ENCODE measurements at regions not wholly inside any gene's neighbourhood (a gene's known extent, or its start where the extent isn't known, plus 50 kb on each side); places are given as distances from the start of the nearest gene placed in this dataset.

DNA sequence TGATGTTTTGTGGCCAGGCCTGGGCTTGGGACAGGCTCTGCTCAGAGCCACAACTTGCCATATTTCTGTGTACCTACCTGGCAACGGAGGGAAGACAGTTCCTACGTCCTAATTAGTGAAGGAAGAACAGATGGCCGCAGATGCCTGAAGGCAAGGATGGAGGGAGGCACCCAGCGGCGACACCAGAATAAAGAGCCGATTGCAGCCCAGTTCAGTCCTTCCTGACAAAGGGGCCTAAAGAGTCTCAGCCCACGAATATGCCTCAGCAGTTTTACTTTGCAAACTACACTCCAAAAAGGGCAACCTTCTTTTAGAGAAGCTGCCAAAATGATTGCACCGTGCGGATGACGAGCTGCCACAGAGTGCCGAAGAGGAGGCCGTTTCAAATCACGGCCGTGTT, 585.8 kb downstream of the GLRX3 start:
- no peaks in the 10 kb centered on the region for H3K36me3 ChIP-seq
- TF ChIP-seq, protein P1, sequence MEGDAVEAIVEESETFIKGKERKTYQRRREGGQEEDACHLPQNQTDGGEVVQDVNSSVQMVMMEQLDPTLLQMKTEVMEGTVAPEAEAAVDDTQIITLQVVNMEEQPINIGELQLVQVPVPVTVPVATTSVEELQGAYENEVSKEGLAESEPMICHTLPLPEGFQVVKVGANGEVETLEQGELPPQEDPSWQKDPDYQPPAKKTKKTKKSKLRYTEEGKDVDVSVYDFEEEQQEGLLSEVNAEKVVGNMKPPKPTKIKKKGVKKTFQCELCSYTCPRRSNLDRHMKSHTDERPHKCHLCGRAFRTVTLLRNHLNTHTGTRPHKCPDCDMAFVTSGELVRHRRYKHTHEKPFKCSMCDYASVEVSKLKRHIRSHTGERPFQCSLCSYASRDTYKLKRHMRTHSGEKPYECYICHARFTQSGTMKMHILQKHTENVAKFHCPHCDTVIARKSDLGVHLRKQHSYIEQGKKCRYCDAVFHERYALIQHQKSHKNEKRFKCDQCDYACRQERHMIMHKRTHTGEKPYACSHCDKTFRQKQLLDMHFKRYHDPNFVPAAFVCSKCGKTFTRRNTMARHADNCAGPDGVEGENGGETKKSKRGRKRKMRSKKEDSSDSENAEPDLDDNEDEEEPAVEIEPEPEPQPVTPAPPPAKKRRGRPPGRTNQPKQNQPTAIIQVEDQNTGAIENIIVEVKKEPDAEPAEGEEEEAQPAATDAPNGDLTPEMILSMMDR (IDR thresholded peaks at IDR 0.05 in 4 of 5, conservative IDR thresholded peaks at IDR 0.05 in 1 of 5) = no peak
- no peak for TF ChIP-seq POLR2A (IDR thresholded peaks at IDR 0.05)
- ATAC-seq (no peak), DNase-seq (no peak)
- H3K4me3 ChIP-seq = no peak overlapping the region
- H3K9me3 ChIP-seq = no peaks in the 10 kb centered on the region
- intact Hi-C loops (cut with DNase I; ENCODE audit: low total_unique reads) (no loop called here), in situ Hi-C loops (cut with MboI; ENCODE audit: low sequenced_read_pairs in 4 of 4) (no loop called here)
- no peaks in the 10 kb centered on the region for H3K4me1 ChIP-seq
- no peaks in the 10 kb centered on the region for H3K27me3 ChIP-seq
- no peak overlapping the region for H3K27ac ChIP-seq

DNA sequence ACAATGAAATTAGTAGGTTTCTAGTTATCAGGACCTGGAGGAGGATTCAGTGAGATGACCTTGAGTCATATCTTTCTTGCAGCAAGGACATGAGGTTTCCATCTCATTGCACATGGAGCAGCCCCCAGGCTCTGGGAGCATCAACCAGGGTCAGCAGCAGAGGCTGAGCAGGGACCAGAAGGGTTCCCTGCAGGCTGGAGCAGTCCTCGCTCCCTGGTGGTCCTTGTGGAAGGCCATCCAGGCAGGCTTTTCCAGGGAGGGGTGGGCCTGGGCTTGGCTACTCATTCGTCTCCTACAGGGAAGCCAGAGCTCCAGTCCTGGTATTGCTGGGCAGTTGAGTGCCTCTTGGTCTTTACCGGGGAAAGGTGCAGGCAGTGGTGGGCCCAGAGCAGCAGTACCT, 587.5 kb downstream of the GLRX3 start:
- no peaks in the 10 kb centered on the region for H3K36me3 ChIP-seq
- no peaks in the 10 kb centered on the region for H3K27me3 ChIP-seq
- no peak for ATAC-seq
- no peak overlapping the region for H3K4me3 ChIP-seq
- H3K4me1 ChIP-seq = no peaks in the 10 kb centered on the region
- no peaks in the 10 kb centered on the region for H3K9me3 ChIP-seq
- no peak for TF ChIP-seq POLR2A (IDR thresholded peaks at IDR 0.05)
- TF ChIP-seq, protein P1 (IDR thresholded peaks at IDR 0.05 in 4 of 5, conservative IDR thresholded peaks at IDR 0.05 in 1 of 5) = no peak
- no peak for DNase-seq
- intact Hi-C loops (cut with DNase I; ENCODE audit: low total_unique reads) (no loop called here), in situ Hi-C loops (cut with MboI; ENCODE audit: low sequenced_read_pairs in 4 of 4) (no loop called here)
- no peak overlapping the region for H3K27ac ChIP-seq

DNA sequence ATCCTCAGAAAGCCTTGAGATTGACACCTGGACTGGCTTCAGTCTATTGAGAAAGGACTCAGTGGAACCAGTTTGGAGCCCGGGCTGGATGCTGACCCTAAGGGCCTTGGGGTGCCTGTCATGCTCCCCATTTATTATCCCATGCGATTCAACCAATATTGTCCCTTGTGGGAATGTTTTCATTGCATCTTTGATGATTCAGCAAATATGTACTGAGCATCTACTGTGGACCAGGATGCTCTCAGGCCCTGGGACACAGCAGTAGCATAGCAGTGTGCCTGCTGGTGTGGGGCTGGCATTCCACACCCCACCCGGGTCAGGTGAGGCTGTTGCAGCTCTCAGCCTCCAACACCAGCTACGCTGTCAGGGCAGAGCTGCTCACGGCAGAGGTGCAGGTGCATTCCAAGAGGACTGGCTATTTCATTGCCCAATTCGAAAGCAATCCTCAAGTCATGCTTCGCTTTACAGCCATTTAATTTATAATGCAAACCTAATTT, 586.0 kb downstream of the TCERG1L start:
- Histone ChIP-seq H3K36me3 (no peaks in the 10 kb centered on the region), H3K27me3 (no peaks in the 10 kb centered on the region), H3K4me1 (no peaks in the 10 kb centered on the region), H3K27ac (no peak overlapping the region), H3K9me3 (no peaks in the 10 kb centered on the region), H3K4me3 (no peak overlapping the region)
- in situ Hi-C loops (cut with MboI; ENCODE audit: low sequenced_read_pairs in 4 of 4) = no loop called here
- TF ChIP-seq, protein P1 (IDR thresholded peaks at IDR 0.05 in 4 of 5, conservative IDR thresholded peaks at IDR 0.05 in 1 of 5) = no peak
- no peak for TF ChIP-seq POLR2A (IDR thresholded peaks at IDR 0.05)
- intact Hi-C loops (cut with DNase I; ENCODE audit: low total_unique reads) = no loop called here
- ATAC-seq (no peak), DNase-seq (no peak)

DNA sequence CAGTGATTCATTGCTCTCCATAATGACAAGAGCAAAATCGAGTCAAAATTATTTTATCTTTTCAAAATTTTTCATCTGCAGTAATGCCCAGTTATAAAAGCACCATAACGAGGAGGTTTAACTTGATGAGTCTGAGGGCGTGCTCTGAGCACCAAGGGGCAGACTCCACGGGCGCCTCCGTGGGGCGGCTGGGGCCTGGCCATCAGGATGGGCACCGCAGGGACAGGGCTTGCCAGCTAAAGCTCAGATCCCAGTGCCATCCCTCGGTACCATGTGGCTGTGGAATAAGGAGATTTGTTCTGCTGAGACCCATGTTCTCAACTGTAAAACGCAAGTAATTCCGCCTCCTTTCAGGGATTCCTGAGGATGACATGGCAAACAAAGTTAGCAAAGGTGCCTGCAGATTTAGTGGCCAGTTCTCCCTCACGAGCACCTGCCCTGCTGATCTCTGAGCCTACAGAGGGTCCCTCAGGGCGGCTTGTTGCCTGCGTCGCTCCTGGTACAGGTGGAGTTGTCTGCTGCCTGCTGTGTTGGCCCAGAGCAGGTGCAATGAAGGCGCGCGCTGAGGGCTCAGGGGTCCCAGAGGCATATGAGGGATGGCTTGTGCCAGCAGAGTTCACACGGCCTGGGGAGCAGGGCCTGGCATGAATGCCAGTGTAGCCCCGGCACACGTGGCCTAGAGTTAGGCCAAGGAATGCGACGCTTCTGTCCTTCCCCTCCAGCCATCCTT, 584.4 kb downstream of the TCERG1L start:
- ATAC-seq (no peak), DNase-seq (no peak)
- intact Hi-C loops (cut with DNase I; ENCODE audit: low total_unique reads) = no loop called here
- Histone ChIP-seq H3K27me3 (no peaks in the 10 kb centered on the region), H3K4me3 (no peak overlapping the region), H3K4me1 (no peaks in the 10 kb centered on the region), H3K9me3 (no peaks in the 10 kb centered on the region), H3K27ac (no peak overlapping the region), H3K36me3 (no peaks in the 10 kb centered on the region)
- no peak for TF ChIP-seq POLR2A (IDR thresholded peaks at IDR 0.05)
- TF ChIP-seq, protein P1 (IDR thresholded peaks at IDR 0.05 in 4 of 5, conservative IDR thresholded peaks at IDR 0.05 in 1 of 5) = no peak
- in situ Hi-C loops (cut with MboI; ENCODE audit: low sequenced_read_pairs in 4 of 4) = no loop called here
